CD4-positive, CD25-positive, alpha-beta regulatory T cell (primary cell): ENCODE measurements at regions not wholly inside any gene's neighbourhood (a gene's known extent, or its start where the extent isn't known, plus 50 kb on each side); places are given as distances from the start of the nearest gene placed in this dataset.

Experiments
- ATAC-seq, 2 donors: fragments of 150-1000 bp; cut with Tn5 transposase; one replicate each; pipeline ENCODE4 v1.10.0; 2021; ENCODE audit warnings: low read depth in 2 of 2, moderate number of reproducible peaks in 2 of 2, moderate library complexity in 1 of 2
- DNase-seq, 3 donors: peaks; one replicate each; pipeline versions ENCODE4 v3.0.0 to v3.0.0-alpha.2; 2012 to 2022; ENCODE audit warnings: mixed read lengths in 1 of 3
- H3K27ac ChIP-seq: one replicate; pipeline ENCODE4 v1.7.0; 2013; ENCODE audit warnings: mild to moderate bottlenecking, low read length; ENCODE audit not compliant: insufficient read depth, poor library complexity, severe bottlenecking
- H3K27me3 ChIP-seq: one replicate; pipeline ENCODE4 v1.7.0; 2013; ENCODE audit warnings: low read length; ENCODE audit not compliant: control insufficient read depth, insufficient read depth
- H3K36me3 ChIP-seq: one replicate; pipeline ENCODE4 v1.7.0; 2013; ENCODE audit warnings: mild to moderate bottlenecking, low read length, moderate library complexity; ENCODE audit not compliant: control insufficient read depth, insufficient read depth
- H3K4me1 ChIP-seq: 2 replicates; pipeline ENCODE4 v1.7.0; 2013; ENCODE audit warnings: mild to moderate bottlenecking, low read length; ENCODE audit not compliant: insufficient read depth, control insufficient read depth, poor library complexity, severe bottlenecking
- H3K4me3 ChIP-seq: one replicate; pipeline ENCODE4 v1.7.0; 2013; ENCODE audit warnings: low read depth, mild to moderate bottlenecking, low read length, moderate library complexity
- H3K9me3 ChIP-seq, 2 experiments: 1 replicate in 1 of 2; 2 replicates in 1 of 2; pipeline ENCODE4 v1.7.0; 2013; ENCODE audit warnings: low read length in 2 of 2, mild to moderate bottlenecking in 1 of 2, moderate library complexity in 1 of 2; ENCODE audit not compliant: control insufficient read depth in 2 of 2
- H3K27ac Mint-ChIP-seq, 3 donors: one replicate each; pipeline ENCODE4 v1.8.0; 2020 to 2022; ENCODE audit warnings: mild to moderate bottlenecking in 3 of 3, mixed read lengths in 3 of 3, moderate library complexity in 2 of 3
- H3K27me3 Mint-ChIP-seq: one replicate; pipeline ENCODE4 v1.8.0; 2022; ENCODE audit warnings: mild to moderate bottlenecking, mixed read lengths
- H3K36me3 Mint-ChIP-seq: one replicate; pipeline ENCODE4 v1.8.0; 2020; ENCODE audit warnings: mixed read lengths
- H3K4me1 Mint-ChIP-seq, 4 donors: one replicate each; pipeline ENCODE4 v1.8.0; 2020 to 2022; ENCODE audit warnings: mixed read lengths in 4 of 4, mild to moderate bottlenecking in 1 of 4
- H3K4me3 Mint-ChIP-seq, 4 donors: one replicate each; pipeline ENCODE4 v1.8.0; 2020 to 2022; ENCODE audit warnings: mild to moderate bottlenecking in 4 of 4, mixed read lengths in 4 of 4, moderate library complexity in 3 of 4
- H3K9me3 Mint-ChIP-seq, 7 donors: one replicate each; pipeline ENCODE4 v1.8.0; 2020 to 2022; ENCODE audit warnings: mixed read lengths in 7 of 7, mild to moderate bottlenecking in 3 of 7, moderate library complexity in 2 of 7

DNA sequence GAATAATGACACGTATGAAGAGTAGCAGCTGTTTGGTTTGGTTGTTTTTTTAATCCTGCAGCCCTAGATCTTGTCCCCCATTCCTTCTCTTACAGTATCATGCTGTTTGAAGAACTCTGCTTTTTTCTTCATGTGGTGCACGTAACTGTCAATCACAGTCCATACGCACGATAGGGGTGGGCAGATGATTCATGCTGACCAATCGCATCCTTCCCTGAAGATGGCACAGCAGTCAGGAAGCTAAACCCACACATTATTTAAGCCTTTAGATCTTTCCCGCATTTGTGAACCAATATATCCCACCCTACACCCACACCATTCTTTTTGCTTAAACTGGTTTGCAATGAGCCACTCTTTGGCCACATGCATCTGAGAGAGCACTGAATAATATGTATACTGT lies 158.9 kb upstream of the PLEKHA5 start:
- no peak overlapping the region for H3K4me3 Mint-ChIP-seq
- peaks cover 0 to 4% (median 0%) of the 10 kb centered on the region in 4 donors for H3K4me1 Mint-ChIP-seq
- H3K27ac Mint-ChIP-seq = no peak overlapping the region

DNA sequence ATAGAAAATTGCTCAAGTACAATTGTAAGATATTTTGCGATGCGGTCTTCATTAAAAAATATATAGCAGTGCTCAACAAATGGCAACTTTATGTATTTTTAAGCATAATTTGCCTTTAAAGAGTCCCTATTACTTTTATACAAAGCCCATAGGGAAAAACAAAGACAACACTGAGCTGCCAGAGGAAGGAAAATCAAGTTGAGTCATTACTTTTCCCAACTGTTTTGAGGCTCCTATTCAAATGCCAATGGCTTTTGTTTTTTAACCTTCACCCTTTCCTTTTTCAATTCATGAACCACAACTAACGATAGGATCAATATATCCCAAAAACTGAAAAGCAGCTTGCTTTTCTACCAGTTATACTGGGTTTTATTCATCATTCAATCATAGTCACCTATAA lies 157.6 kb upstream of the PLEKHA5 start:
- peaks cover 0 to 8% (median 4%) of the 10 kb centered on the region in 7 donors for H3K9me3 Mint-ChIP-seq
- peaks cover 0 to 4% (median 0%) of the 10 kb centered on the region in 4 donors for H3K4me1 Mint-ChIP-seq
- H3K9me3 ChIP-seq = peaks cover 0 to 4% of the 10 kb centered on the region in 2 experiments
- H3K36me3 ChIP-seq = no peaks in the 10 kb centered on the region
- no peak overlapping the region for H3K27ac Mint-ChIP-seq
- no peaks in the 10 kb centered on the region for H3K27me3 ChIP-seq
- no peak overlapping the region for H3K4me3 ChIP-seq
- H3K4me3 Mint-ChIP-seq = no peak overlapping the region
- no peaks in the 10 kb centered on the region for H3K27me3 Mint-ChIP-seq
- ATAC-seq (no peak), DNase-seq (no peak)
- H3K27ac ChIP-seq = no peak overlapping the region
- no peaks in the 10 kb centered on the region for H3K36me3 Mint-ChIP-seq
- no peaks in the 10 kb centered on the region for H3K4me1 ChIP-seq

More for the DNA sequence above, 158.9 kb upstream of the PLEKHA5 start:
- Mint-ChIP-seq H3K9me3 (peaks cover 0 to 3% (median 0%) of the 10 kb centered on the region in 7 donors), H3K36me3 (no peaks in the 10 kb centered on the region), H3K27me3 (no peaks in the 10 kb centered on the region)
- DNase-seq = no peak
- Histone ChIP-seq H3K36me3 (no peaks in the 10 kb centered on the region), H3K4me3 (no peak overlapping the region), H3K4me1 (no peaks in the 10 kb centered on the region), H3K27ac (no peak overlapping the region), H3K9me3 (no peaks in the 10 kb centered on the region), H3K27me3 (no peaks in the 10 kb centered on the region)
- no peak for ATAC-seq

DNA sequence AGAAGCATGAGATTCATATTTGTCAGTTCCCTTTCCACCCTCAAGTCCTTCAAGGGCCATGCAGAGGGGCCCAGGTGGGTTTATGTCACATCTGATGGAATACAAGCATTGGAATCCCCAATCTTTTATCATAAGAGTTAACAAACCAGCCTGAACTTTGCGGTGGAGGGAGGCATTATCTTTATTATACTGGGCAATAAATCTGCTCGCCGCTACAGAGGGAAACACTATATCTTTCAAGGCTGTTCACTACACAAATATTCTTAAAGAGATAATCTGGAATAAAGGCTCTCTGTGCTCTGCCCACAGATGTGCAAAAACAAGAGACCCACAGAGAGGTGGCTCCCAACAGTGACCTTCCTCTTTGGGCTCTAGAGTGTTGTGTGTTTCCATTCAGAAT lies 153.6 kb upstream of the PLEKHA5 start:
- no peak for ATAC-seq
- Mint-ChIP-seq H3K4me1 (no peaks in the 10 kb centered on the region), H3K27ac (no peak overlapping the region)

DNA sequence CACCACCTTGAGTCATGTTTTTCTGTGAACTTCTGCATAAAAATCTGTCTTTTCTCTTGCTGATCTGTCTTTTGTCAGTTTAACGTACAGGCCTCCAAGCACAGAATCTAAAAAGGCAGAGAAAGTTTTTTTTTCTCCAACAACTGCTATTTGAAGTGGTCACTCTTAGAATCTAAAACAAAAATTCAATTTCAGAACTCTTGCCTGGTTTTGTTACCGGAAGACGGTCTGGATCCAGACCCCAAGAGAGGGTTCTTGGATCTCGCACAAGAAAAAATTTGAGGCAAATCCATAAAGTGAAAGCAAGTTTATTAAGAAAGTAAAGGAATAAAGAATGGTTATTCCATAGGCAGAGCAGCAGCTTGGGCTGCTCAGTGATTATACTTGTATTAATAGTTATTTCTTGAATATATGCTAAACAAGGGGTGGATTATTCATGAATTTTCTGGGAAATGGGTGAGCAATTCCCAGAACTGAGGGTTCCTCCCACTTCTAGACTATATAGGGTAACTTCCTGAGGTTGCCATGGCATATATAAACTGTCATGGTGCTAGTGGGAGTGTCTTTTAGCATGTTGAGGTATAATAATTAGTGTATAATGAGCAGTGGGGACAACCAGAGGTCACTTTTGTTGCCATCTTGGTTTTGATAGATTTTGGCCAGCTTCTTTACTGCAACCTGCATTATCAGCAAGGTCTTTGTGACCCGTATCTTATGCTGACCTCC lies 150.0 kb upstream of the PLEKHA5 start:
- ATAC-seq = no peak
- no peak overlapping the region for H3K27ac ChIP-seq
- H3K4me1 Mint-ChIP-seq = no peaks in the 10 kb centered on the region
- H3K36me3 Mint-ChIP-seq = no peaks in the 10 kb centered on the region
- H3K27ac Mint-ChIP-seq = peak overlapping the region in 1 of 3 donors; percentile 4
- no peak overlapping the region for H3K4me3 ChIP-seq
- H3K27me3 ChIP-seq = no peaks in the 10 kb centered on the region
- H3K9me3 ChIP-seq = peaks cover 0 to 6% of the 10 kb centered on the region in 2 experiments
- H3K4me1 ChIP-seq = no peaks in the 10 kb centered on the region
- no peak for DNase-seq
- no peaks in the 10 kb centered on the region for H3K36me3 ChIP-seq
- peaks cover 0 to 33% (median 9%) of the 10 kb centered on the region in 7 donors for H3K9me3 Mint-ChIP-seq
- no peaks in the 10 kb centered on the region for H3K27me3 Mint-ChIP-seq
- no peak overlapping the region for H3K4me3 Mint-ChIP-seq

More for the DNA sequence above, 153.6 kb upstream of the PLEKHA5 start:
- Mint-ChIP-seq H3K27me3 (no peaks in the 10 kb centered on the region), H3K4me3 (no peak overlapping the region), H3K36me3 (no peaks in the 10 kb centered on the region), H3K9me3 (peaks cover 0 to 23% (median 7%) of the 10 kb centered on the region in 7 donors)
- Histone ChIP-seq H3K4me1 (no peaks in the 10 kb centered on the region), H3K27me3 (no peaks in the 10 kb centered on the region), H3K9me3 (peaks cover 0 to 6% of the 10 kb centered on the region in 2 experiments), H3K36me3 (no peaks in the 10 kb centered on the region), H3K4me3 (no peak overlapping the region), H3K27ac (no peak overlapping the region)
- DNase-seq = no peak

DNA sequence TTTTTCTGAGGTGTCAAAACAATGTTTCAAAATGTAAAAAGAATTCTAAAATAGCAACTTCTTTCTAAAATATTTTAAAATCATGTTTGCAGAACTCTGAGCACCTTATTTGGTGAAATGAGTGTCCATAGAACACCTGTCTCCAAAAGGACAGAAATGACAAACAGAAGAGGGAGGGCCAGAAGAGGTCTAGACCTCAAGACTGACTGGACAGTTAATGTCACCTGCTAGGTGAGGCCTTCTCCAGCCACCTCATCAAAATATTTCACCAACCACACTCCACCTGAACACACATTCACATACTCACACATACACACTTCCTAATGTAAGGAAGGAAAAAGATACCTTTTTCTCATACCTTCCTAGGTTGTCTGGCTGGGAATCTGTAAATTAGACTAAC lies 147.8 kb upstream of the PLEKHA5 start:
- H3K4me3 Mint-ChIP-seq = no peak overlapping the region
- Histone ChIP-seq H3K9me3 (peaks cover 0 to 2% of the 10 kb centered on the region in 2 experiments), H3K36me3 (no peaks in the 10 kb centered on the region), H3K27ac (no peak overlapping the region), H3K4me1 (no peaks in the 10 kb centered on the region), H3K27me3 (no peaks in the 10 kb centered on the region), H3K4me3 (no peak overlapping the region)
- DNase-seq (no peak), ATAC-seq (no peak)
- H3K36me3 Mint-ChIP-seq = no peaks in the 10 kb centered on the region
- no peak overlapping the region for H3K27ac Mint-ChIP-seq
- H3K27me3 Mint-ChIP-seq = no peaks in the 10 kb centered on the region
- H3K9me3 Mint-ChIP-seq = peaks cover 0 to 33% (median 9%) of the 10 kb centered on the region in 7 donors
- no peaks in the 10 kb centered on the region for H3K4me1 Mint-ChIP-seq

DNA sequence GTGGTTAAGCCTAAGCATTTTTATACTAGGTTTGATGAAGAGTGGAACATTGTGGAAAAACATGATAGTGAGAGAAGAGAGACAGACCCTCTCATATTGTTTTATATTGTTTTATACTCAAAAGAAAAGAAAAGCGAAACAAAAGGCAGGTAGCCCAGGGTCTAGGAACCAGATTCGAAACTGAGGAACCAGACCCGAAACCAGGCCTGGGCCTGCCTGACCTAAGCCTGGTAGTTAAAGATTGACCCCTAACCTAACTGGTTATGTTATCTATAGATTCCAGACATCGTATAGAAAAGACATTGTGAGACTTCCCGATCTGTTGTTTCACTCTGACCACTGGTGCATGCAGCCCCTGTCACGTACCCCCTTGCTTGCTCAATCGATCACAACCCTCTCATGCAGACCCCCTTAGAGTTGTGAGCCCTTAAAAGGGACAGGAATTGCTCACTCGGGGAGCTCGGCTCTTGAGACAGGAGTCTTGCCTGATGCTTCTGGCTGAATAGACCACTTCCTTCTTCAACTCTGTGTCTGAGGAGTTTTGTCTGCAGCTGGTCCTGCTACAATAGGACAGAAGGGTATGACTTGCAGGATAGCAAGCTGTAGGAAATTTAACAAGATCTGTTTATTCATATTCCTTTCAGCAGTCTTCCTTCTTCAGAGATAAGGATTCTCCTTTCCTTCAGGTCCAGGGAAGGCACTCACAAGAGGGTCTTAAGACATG lies 147.1 kb upstream of the PLEKHA5 start:
- Mint-ChIP-seq H3K9me3 (peaks cover 0 to 28% (median 6%) of the 10 kb centered on the region in 7 donors), H3K4me1 (no peaks in the 10 kb centered on the region), H3K36me3 (no peaks in the 10 kb centered on the region), H3K27ac (no peak overlapping the region), H3K4me3 (no peak overlapping the region), H3K27me3 (no peaks in the 10 kb centered on the region)
- Histone ChIP-seq H3K36me3 (no peaks in the 10 kb centered on the region), H3K4me3 (no peak overlapping the region), H3K27ac (no peak overlapping the region), H3K4me1 (no peaks in the 10 kb centered on the region), H3K9me3 (peaks cover 0 to 2% of the 10 kb centered on the region in 2 experiments), H3K27me3 (no peaks in the 10 kb centered on the region)
- DNase-seq (no peak), ATAC-seq (no peak)

DNA sequence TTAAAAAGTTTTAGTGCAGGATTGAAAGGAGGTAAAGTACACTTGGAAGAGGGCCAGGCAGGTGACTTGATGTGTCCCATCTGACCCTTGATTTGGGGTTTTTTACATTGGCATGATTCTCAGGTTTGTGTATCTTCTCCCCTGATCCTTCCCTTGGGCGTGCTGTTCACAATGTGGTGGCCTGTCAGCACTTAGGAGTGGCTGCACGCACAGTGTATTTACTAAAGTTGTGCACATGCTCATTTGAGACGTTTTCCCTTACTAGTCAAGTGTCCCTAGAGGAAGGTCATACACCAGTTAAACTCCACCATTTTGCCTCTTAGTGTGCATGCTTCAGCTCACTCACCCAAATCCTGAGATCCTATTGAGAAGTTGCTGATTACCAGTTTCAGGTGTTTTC lies 145.7 kb upstream of the PLEKHA5 start:
- Histone ChIP-seq H3K4me3 (no peak overlapping the region), H3K4me1 (no peaks in the 10 kb centered on the region), H3K27me3 (no peaks in the 10 kb centered on the region), H3K9me3 (peaks cover 0 to 2% of the 10 kb centered on the region in 2 experiments), H3K36me3 (no peaks in the 10 kb centered on the region), H3K27ac (no peak overlapping the region)
- no peak for ATAC-seq
- H3K27me3 Mint-ChIP-seq = no peaks in the 10 kb centered on the region
- H3K4me1 Mint-ChIP-seq = no peaks in the 10 kb centered on the region
- DNase-seq = no peak
- peaks cover 0 to 20% (median 3%) of the 10 kb centered on the region in 7 donors for H3K9me3 Mint-ChIP-seq
- H3K4me3 Mint-ChIP-seq = no peak overlapping the region
- no peak overlapping the region for H3K27ac Mint-ChIP-seq
- H3K36me3 Mint-ChIP-seq = no peaks in the 10 kb centered on the region
